HG03280 (cell line): ENCODE measurements at regions not wholly inside any gene's neighbourhood (a gene's known extent, or its start where the extent isn't known, plus 50 kb on each side); places are given as distances from the start of the nearest gene placed in this dataset.
"Not testable (repeated sequence)": the region's sequence is repeated elsewhere in the genome, so short reads cannot be mapped to it uniquely, and the experiment has no call there.

Experiments
- ATAC-seq: cut with Tn5 transposase; IDR thresholded peaks from one replicate; pipeline ENCODE4 v1.9.1; 2021; ENCODE audit warnings: mild to moderate bottlenecking, moderate library complexity; ENCODE audit not compliant: unreplicated experiment

GRCh38 chr12:131353376-131353775, 357.5 kb upstream of the SFSWAP start:
- ATAC-seq, result no peak

- ATAC-seq, result no peak
These were observed 357.1 kb upstream of the SFSWAP start for GRCh38 chr12:131353826-131354225.

- ATAC-seq, result no peak
These were observed 355.3 kb upstream of the SFSWAP start for GRCh38 chr12:131355361-131356245.

- ATAC-seq, result no peak
These were observed 354.3 kb upstream of the SFSWAP start for GRCh38 chr12:131356485-131357184.

GRCh38 chr12:131357185-131357747, 353.6 kb upstream of the SFSWAP start:
- ATAC-seq, result no peak

GRCh38 chr12:131357920-131358319, 353.0 kb upstream of the SFSWAP start:
- ATAC-seq, result no peak

- ATAC-seq, result no peak
These were observed 348.3 kb upstream of the SFSWAP start for GRCh38 chr12:131362291-131363211.

- ATAC-seq, result no peak
These were observed 347.5 kb upstream of the SFSWAP start for GRCh38 chr12:131363393-131363792.

GRCh38 chr12:131363841-131364495, 346.9 kb upstream of the SFSWAP start:
- no peak for ATAC-seq

GRCh38 chr12:131364903-131365820, 345.7 kb upstream of the SFSWAP start:
- no peak for ATAC-seq

GRCh38 chr12:131365821-131366260, 345.0 kb upstream of the SFSWAP start:
- ATAC-seq, result no peak

- ATAC-seq, result no peak
These were observed 344.5 kb upstream of the SFSWAP start for GRCh38 chr12:131366261-131366871.

- ATAC-seq, result not testable (repeated sequence)
These were observed 343.6 kb upstream of the SFSWAP start for GRCh38 chr12:131367067-131367982.

GRCh38 chr12:131367983-131368667, 342.8 kb upstream of the SFSWAP start:
- ATAC-seq, result no peak

GRCh38 chr12:131368668-131369071, 342.2 kb upstream of the SFSWAP start:
- ATAC-seq, result no peak

GRCh38 chr12:131369094-131369845, 341.6 kb upstream of the SFSWAP start:
- ATAC-seq, result no peak
